ENCODE measurements at regions not wholly inside any gene's neighbourhood (a gene's known extent, or its start where the extent isn't known, plus 50 kb on each side); places are given as distances from the start of the nearest gene placed in this dataset.

GRCh38 chr18:42568773-42569172 lies 546.7 kb downstream of the RIT2 start:
- no peak for TF ChIP-seq BHLHE40 (IDR thresholded peaks at IDR 0.05; ENCODE audit: low read depth, low read length)
- no peak for TF ChIP-seq POLR2A (IDR thresholded peaks at IDR 0.05; ENCODE audit: low read length)
- no peak for TF ChIP-seq CTCF (IDR thresholded peaks at IDR 0.05)
- TF ChIP-seq TP53 (CRISPR knock-in tag; IDR thresholded peaks at IDR 0.05) = no peak
- TF ChIP-seq EP300 (IDR thresholded peaks at IDR 0.05) = no peak
- no peak for TF ChIP-seq MYC (IDR thresholded peaks at IDR 0.05; ENCODE audit: borderline replicate concordance, low read length)
- TF ChIP-seq ZNF302 (CRISPR knock-in tag; IDR thresholded peaks at IDR 0.05) = no peak
- TF ChIP-seq RARB (CRISPR knock-in tag; IDR thresholded peaks at IDR 0.05) = no peak
- no peak for TF ChIP-seq ESRRA (IDR thresholded peaks at IDR 0.05; ENCODE audit: borderline replicate concordance, low read length)
- TF ChIP-seq KDM5A (IDR thresholded peaks at IDR 0.05) = no peak
- TF ChIP-seq MAZ (IDR thresholded peaks at IDR 0.05; ENCODE audit: borderline replicate concordance, low read depth, low read length) = no peak
- TF ChIP-seq CEBPB (IDR thresholded peaks at IDR 0.05) = no peak
- TF ChIP-seq E2F6 (IDR thresholded peaks at IDR 0.05; ENCODE audit: borderline replicate concordance, low read depth) = no peak
